ENCODE measurements at regions not wholly inside any gene's neighbourhood (a gene's known extent, or its start where the extent isn't known, plus 50 kb on each side); places are given as distances from the start of the nearest gene placed in this dataset.

- TF ChIP-seq POLR2AphosphoS5 (IDR thresholded peaks at IDR 0.05; ENCODE audit: borderline replicate concordance, low read depth, low read length), result no peak
- no peak for TF ChIP-seq EZH2 (IDR thresholded peaks at IDR 0.05)
- no peak for TF ChIP-seq FOXP2 (optimal IDR thresholded peaks at IDR 0.05; ENCODE audit: control extremely low read depth, extremely low read length, insufficient read depth)
Measured at GRCh38 chr12:116673681-116674111, 64.2 kb downstream of the SPRING1 start.

All from SK-N-MC (cell line).